HG03565 (cell line): ENCODE measurements at regions not wholly inside any gene's neighbourhood (a gene's known extent, or its start where the extent isn't known, plus 50 kb on each side); places are given as distances from the start of the nearest gene placed in this dataset.
A peak's percentile ranks its signal among the peaks of the same experiment; 100 is the strongest.
"Not testable (repeated sequence)": the region's sequence is repeated elsewhere in the genome, so short reads cannot be mapped to it uniquely, and the experiment has no call there.

ENCODE experiments used
- ATAC-seq: cut with Tn5 transposase; IDR thresholded peaks from one replicate; pipeline ENCODE4 v1.9.1; 2021; ENCODE audit warnings: mild to moderate bottlenecking, moderate library complexity; ENCODE audit not compliant: unreplicated experiment

- ATAC-seq = not testable (repeated sequence)
Measured at GRCh38 chrY:22113990-22114389, 68.7 kb downstream of the RBMY1F start.

DNA sequence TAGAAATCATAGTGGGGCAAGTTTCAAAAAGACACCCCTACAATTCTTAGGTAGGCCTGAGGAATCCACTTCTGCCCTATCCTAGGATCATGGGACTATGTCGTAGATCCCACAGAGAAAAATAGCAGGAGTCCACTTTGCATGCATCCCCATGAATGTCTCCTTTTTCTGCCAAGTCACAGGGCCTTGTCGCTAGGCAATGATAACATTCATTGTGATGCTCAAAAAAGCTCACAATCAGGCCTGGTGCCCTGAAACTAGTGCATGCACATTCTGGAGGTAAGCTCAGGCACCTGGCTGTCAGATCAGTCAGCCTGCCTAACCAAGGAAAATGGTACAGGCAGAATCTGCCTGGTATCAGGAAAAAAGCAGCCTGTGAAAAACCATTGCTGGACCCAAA is 74.6 kb downstream of the RBMY1F start:
- ATAC-seq = not testable (repeated sequence)

DNA sequence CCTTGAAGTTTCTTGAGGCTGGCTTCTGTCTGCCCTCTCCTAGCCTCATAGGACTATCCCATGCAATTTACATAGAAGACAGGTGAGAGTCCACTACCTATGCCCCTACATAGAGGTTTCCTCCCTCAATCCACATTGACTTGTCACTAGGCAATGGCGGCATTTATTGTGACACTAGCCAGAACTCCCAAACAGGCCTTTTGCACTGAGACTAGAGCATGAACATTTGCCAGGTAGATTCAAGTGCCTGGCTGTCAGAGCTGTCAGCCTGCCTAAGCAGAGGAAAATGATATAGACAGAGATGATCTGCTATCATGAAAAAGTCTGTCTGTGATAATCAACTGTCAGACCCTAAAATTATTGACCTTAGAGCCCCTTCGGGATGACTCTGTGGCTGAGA is 81.2 kb downstream of the RBMY1F start:
- ATAC-seq = not testable (repeated sequence)

DNA sequence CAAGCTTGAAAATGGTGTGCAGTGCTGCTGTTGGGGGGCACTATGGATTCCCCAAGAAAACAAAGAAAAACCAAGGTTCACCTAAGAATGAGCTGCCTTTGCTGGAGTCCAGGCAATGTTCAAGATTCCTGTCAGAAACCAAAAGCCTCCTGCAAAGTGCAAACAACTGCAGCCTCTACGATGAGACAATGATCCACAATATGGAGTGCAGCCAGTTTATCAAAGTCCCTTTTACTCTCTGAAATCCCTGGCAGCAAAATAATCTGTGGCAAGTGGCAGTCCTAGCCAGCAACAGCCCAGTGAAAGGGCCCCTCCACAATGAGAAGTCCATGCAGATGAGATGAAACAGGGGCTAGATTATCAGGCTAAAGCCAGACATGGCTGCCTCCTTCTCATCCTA is 85.4 kb downstream of the RBMY1F start:
- not testable (repeated sequence) for ATAC-seq

- not testable (repeated sequence) for ATAC-seq
Measured at GRCh38 chrY:22085975-22086645, 96.6 kb downstream of the RBMY1F start.

DNA sequence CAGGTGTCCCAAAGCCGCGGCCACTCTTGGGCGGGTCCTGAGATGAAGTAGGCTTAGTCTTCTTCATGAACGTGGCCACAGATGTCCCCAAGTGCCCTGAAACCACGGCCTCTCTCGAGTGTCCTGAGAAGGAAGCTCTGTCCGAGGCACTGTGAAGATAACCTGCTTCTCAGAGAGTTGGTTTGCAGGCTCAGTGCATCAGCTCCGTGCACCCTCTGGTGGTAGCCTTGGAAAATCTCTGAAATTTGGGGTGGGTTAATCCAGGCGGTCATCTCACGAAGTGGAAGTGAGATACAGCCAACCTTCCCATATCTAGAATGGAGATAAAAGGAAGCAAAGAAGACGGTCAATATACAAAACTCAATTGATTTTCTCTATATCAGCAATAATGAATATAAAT is 110.5 kb downstream of the RBMY1F start:
- not testable (repeated sequence) for ATAC-seq

- not testable (repeated sequence) for ATAC-seq
Measured at GRCh38 chrY:22060149-22060548, 122.6 kb downstream of the RBMY1F start.

DNA sequence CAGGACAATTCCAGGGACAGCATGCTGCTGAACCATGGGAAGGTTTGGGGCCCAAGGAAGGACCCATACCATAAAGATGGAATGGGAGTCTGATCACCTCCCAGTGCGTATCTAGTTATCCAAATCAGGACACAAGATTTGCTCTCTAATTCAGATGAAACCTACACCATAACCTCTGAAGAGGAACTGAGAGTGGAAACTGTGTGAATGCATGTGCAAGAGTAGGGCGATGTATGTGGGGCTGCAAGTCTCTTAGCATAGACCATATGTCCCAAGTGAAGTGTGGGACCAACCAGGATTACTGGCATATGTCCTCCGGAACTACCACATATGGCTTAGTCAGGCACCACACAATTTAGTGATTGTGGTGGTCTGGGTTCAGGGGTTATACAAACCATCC is 95.2 kb upstream of the RBMY1E start:
- peak; percentile 45 for ATAC-seq

DNA sequence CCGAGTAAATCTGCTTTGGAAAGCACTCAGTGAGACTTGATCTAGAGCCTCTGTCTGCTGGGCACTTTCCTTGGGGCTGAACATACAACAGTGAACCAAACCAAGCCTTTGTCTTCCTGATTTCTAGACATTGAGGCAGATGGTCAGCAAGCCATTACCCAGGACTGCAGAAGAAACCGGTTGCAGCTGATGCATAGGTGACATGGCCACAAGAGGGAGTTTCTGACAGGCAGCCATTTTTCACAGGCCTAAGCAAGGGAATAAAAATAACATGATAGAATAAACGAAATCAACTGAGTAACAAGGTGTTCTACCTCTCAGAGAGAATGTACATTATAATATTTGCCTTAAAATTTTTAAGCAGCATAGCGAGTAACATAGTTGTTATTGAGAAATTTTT is 83.3 kb upstream of the RBMY1E start:
- ATAC-seq = not testable (repeated sequence)

GRCh38 chrY:21987222-21987621 is 69.4 kb upstream of the RBMY1E start:
- peak; percentile 67 for ATAC-seq

- ATAC-seq = not testable (repeated sequence)
Measured at GRCh38 chrY:21980937-21981336, 63.1 kb upstream of the RBMY1E start.

- not testable (repeated sequence) for ATAC-seq
Measured at GRCh38 chrY:21980348-21980747, 62.5 kb upstream of the RBMY1E start.

GRCh38 chrY:21979106-21979505 is 61.3 kb upstream of the RBMY1E start:
- ATAC-seq = not testable (repeated sequence)

- ATAC-seq = not testable (repeated sequence)
Measured at GRCh38 chrY:21978204-21978603, 60.4 kb upstream of the RBMY1E start.
